ENCODE measurements at regions not wholly inside any gene's neighbourhood (a gene's known extent, or its start where the extent isn't known, plus 50 kb on each side); places are given as distances from the start of the nearest gene placed in this dataset.
A peak's percentile ranks its signal among the peaks of the same experiment; 100 is the strongest.

DNA sequence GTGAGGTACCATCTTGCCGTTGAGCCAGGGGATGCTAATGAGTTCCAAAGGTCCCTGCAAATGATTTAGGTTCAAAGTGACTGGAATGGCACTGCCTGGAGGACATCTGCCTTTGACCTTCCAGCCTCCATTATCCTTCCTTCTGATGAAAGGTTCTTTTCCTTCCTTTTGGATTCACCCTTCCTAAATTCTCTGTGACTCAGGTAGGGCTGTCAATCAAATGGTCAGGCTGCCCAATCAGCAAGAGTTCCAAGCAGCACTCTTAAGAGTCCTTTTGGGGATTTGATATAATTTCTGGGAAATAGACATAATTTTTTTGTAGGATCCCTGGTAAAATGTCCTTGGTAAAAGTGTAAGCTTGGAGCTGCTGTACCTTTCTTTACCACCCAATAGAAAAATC is 58.8 kb upstream of the LMO4 start:
- Histone ChIP-seq H3K27me3 (replicated peaks in 1 of 4; ENCODE audit: control insufficient read depth in 3 of 4, extremely low read depth in 1 of 4, insufficient read depth in 3 of 4, low read length in 3 of 4) (no peaks in the 10 kb centered on the region), H2AK5ac (ENCODE audit: low read depth, low read length) (no peak overlapping the region), H3K9ac (replicated peaks in 1 of 4; ENCODE audit: extremely low read depth in 1 of 4, low read depth in 3 of 4, low read length in 3 of 4) (no peak overlapping the region), H4K5ac (ENCODE audit: insufficient read length, low read depth, low read length) (no peak overlapping the region), H3K23me2 (ENCODE audit: low read depth, low read length) (no peaks in the 10 kb centered on the region), H3K4me2 (ENCODE audit: insufficient read depth in 1 of 2, low read depth in 2 of 2, low read length in 2 of 2) (no peak overlapping the region), H3K4me3 (ENCODE audit: extremely low read depth in 1 of 4, insufficient read depth in 2 of 4, low read depth in 3 of 4, low read length in 4 of 4) (no peak overlapping the region), H3K14ac (ENCODE audit: insufficient read length) (no peak overlapping the region), H4K8ac (ENCODE audit: extremely low read depth, insufficient read depth, low read length) (no peak overlapping the region), H2AFZ (ENCODE audit: low read length) (no peak overlapping the region), H2BK15ac (ENCODE audit: low read length) (no peak overlapping the region), H2BK20ac (ENCODE audit: low read length) (0 out of 2 replicates have a peak overlapping the region, but pooled peaks have one; percentile 5), H3K23ac (ENCODE audit: insufficient read length) (no peak overlapping the region), H3K4ac (replicated peaks; ENCODE audit: insufficient read length, low read depth, low read length) (no peak overlapping the region), H2BK5ac (ENCODE audit: low read depth, low read length) (no peak overlapping the region), H4K91ac (replicated peaks; ENCODE audit: insufficient read length, low read length) (no peak overlapping the region), H2BK120ac (replicated peaks; ENCODE audit: low read depth, low read length) (no peak overlapping the region), H3K79me1 (ENCODE audit: low read depth, low read length) (no peaks in the 10 kb centered on the region; the same call in 1 of the 2 replicates), H2BK12ac (ENCODE audit: low read depth, low read length) (no peak overlapping the region), H3K4me1 (replicated peaks in 1 of 4; ENCODE audit: control insufficient read depth in 3 of 4, insufficient read depth in 4 of 4, low read length in 3 of 4) (peaks cover 0 to 3% (median 2%) of the 10 kb centered on the region in 4 experiments; a peak in 4 of 7 replicates), H3K36me3 (ENCODE audit: control insufficient read depth in 2 of 4, insufficient read depth in 4 of 4, low read length in 3 of 4) (no peaks in the 10 kb centered on the region), H3K27ac (ENCODE audit: low read depth, low read length) (no peak overlapping the region), H3K18ac (ENCODE audit: extremely low read depth, low read length) (no peak overlapping the region), H3K9me3 (ENCODE audit: insufficient read depth in 2 of 2, low read depth in 1 of 2, low read length in 1 of 2) (no peaks in the 10 kb centered on the region), H3K79me2 (ENCODE audit: control insufficient read depth in 1 of 2, insufficient read depth in 2 of 2, low read length in 2 of 2) (no peaks in the 10 kb centered on the region), H4K20me1 (replicated peaks in 1 of 2; ENCODE audit: control insufficient read depth in 1 of 2, insufficient read depth in 2 of 2, low read length in 2 of 2) (no peaks in the 10 kb centered on the region), H3K56ac (replicated peaks; ENCODE audit: insufficient read length, low read depth, low read length) (no peak overlapping the region)
- DNase-seq (ENCODE audit: low read depth in 1 of 2, low spot score in 2 of 2) (no peak), FAIRE-seq (no peak)
- TF ChIP-seq RNF2 (IDR thresholded peaks at IDR 0.05; ENCODE audit: borderline replicate concordance, low read depth, low read length, missing control alignments, poor library complexity, severe bottlenecking) (no peak), RFX5 (IDR thresholded peaks at IDR 0.05; ENCODE audit: borderline replicate concordance, low read depth, low read length) (no peak), CBX8 (IDR thresholded peaks at IDR 0.05; ENCODE audit: borderline replicate concordance, low read depth, low read length) (no peak), PHF8 (conservative IDR thresholded peaks at IDR 0.05; ENCODE audit: low read depth, low read length) (no peak)
- ChIA-PET POLR2A (ENCODE audit: partially characterized antibody) (no interaction called here), CTCF (ENCODE audit: partially characterized antibody) (interaction anchor here (0.8 kb wide), 1 partner anchor 9 kb away, joined by 3 read pairs; no protein-coding TSS in a partner anchor)
- 50% methylated on average over 1 of the region's 1 CpG; no CpG with 5 or more reads in 1 of the 2 experiments for WGBS, 2 experiments (ENCODE audit: extremely low coverage in 1 of 2, insufficient coverage in 1 of 2, insufficient read length in 1 of 2, insufficient replicate concordance in 2 of 2, low coverage in 1 of 2, low lambda C conversion rate in 2 of 2, missing lambda C conversion rate in 1 of 2)
